Large intestine (tissue), 3 donors: ENCODE measurements at regions not wholly inside any gene's neighbourhood (a gene's known extent, or its start where the extent isn't known, plus 50 kb on each side); places are given as distances from the start of the nearest gene placed in this dataset.

Experiments
- DNase-seq, 2 donors: peaks; one replicate each; pipeline versions ENCODE4 v3.0.0 to v3.0.0-alpha.2; 2013
- H3K27ac ChIP-seq: one replicate; pipeline ENCODE4 v1.5.1; 2013; ENCODE audit warnings: low read length
- H3K27me3 ChIP-seq: 2 replicates; pipeline ENCODE4 v1.6.1; 2013; ENCODE audit warnings: low read length; ENCODE audit not compliant: control insufficient read depth, insufficient read depth
- H3K36me3 ChIP-seq: 2 replicates; pipeline ENCODE4 v1.6.1; 2013; ENCODE audit warnings: low read length; ENCODE audit not compliant: control insufficient read depth, insufficient read depth
- H3K4me1 ChIP-seq: one replicate; pipeline ENCODE4 v1.6.1; 2013; ENCODE audit warnings: low read length; ENCODE audit not compliant: control insufficient read depth, insufficient read depth
- H3K4me3 ChIP-seq: one replicate; pipeline ENCODE4 v1.5.1; 2013; ENCODE audit warnings: low read length
- H3K9me3 ChIP-seq: one replicate; pipeline ENCODE4 v1.6.1; 2013; ENCODE audit warnings: mild to moderate bottlenecking, low read depth, low read length, moderate library complexity; ENCODE audit not compliant: control insufficient read depth
- WGBS: methylation state at CpG from one replicate; pipeline ENCODE4 v1.1.5; 2013; ENCODE audit warnings: low lambda C conversion rate; ENCODE audit not compliant: insufficient coverage; 5-methylcytosine and 5-hydroxymethylcytosine counted together

DNA sequence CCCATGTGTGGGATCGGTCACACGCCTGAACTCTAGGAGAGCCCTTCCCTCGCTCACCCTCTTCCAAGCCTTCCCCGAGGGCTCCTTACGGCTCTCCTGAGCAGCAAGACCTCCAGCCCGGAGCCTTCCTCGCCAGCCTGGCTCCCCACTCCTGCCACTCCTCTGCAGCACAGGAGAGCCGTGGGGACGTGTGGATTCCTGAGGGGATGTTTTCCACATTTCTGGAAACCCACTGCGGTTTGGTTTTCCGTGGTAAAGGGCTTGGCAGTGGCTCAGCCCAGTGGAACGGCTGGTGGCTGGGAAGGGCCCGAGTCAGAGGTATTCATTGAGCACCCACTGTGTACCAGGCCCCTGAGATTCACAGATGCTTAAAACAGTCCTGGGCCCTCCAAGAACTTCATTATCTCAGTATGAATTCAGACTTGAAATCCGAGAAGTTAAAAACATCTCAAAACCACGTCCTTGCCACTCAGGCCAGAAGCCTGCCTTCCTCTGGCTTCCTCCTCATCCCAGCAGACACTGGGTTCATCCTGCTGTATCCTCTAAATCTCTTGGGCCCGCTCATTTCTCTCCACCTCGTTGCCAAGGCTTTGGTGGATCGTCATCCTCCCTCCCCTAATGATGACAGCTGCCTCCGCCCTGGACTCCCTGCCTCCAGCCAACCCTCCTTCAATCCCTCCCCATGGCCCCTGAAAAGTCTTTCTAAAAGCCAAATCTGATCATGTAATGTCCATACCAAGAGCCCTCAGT, 109.6 kb downstream of the FGF18 start:
- H3K27me3 ChIP-seq = peaks cover 5% of the 10 kb centered on the region
- 70% methylated on average over 2 of the region's 19 CpGs for WGBS
- no peaks in the 10 kb centered on the region for H3K9me3 ChIP-seq
- DNase-seq = no peak
- no peaks in the 10 kb centered on the region for H3K36me3 ChIP-seq
- H3K4me1 ChIP-seq = no peaks in the 10 kb centered on the region
- no peak overlapping the region for H3K4me3 ChIP-seq
- H3K27ac ChIP-seq = no peak overlapping the region

DNA sequence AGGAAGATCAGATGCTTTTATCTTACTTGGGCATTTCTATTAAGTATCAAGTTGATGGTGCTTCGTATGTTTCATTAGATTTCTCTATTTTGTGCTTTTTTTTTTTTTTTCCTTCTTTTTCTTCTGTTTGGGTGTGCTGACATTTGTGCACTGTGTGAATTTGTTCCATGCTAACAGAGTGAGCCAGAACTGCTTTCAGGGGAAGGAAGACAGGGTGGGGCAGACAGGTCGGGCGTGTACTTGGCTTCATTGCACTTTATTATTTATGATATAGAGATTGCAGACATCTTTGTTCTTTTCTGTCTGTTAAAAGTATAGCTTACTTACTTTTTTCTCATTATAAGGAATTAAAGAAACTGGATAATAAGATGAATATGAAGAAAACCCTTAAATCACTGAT, 112.2 kb downstream of the FGF18 start:
- Histone ChIP-seq H3K36me3 (no peaks in the 10 kb centered on the region), H3K9me3 (no peaks in the 10 kb centered on the region), H3K4me1 (no peaks in the 10 kb centered on the region), H3K27ac (no peak overlapping the region), H3K27me3 (peaks cover 11% of the 10 kb centered on the region), H3K4me3 (no peak overlapping the region)
- DNase-seq = no peak
- WGBS = 86% methylated on average over 1 of the region's 3 CpGs

DNA sequence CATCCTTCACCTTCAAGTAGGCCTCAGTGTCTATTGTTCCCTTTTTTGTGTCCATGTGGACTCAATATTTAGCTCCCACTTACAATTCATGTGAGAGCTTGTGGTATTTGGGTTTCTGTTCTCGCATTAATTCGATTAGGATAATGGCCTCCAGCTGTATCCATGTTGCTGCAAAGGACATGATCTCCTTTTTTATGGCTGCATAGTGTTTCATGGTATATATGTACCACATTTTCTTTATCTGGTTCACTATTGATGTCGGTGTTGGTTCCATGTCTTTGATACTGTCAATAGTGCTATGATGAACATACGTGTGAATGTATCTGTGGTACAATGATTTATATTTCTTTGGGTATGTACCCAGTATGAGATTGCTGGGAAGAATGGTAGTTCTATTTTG, 113.7 kb downstream of the FGF18 start:
- Histone ChIP-seq H3K27ac (no peak overlapping the region), H3K9me3 (no peaks in the 10 kb centered on the region), H3K4me3 (no peak overlapping the region), H3K27me3 (peaks cover 11% of the 10 kb centered on the region), H3K36me3 (no peaks in the 10 kb centered on the region), H3K4me1 (no peaks in the 10 kb centered on the region)
- no peak for DNase-seq
- WGBS = no CpG with 5 or more reads among the region's 4 CpGs

DNA sequence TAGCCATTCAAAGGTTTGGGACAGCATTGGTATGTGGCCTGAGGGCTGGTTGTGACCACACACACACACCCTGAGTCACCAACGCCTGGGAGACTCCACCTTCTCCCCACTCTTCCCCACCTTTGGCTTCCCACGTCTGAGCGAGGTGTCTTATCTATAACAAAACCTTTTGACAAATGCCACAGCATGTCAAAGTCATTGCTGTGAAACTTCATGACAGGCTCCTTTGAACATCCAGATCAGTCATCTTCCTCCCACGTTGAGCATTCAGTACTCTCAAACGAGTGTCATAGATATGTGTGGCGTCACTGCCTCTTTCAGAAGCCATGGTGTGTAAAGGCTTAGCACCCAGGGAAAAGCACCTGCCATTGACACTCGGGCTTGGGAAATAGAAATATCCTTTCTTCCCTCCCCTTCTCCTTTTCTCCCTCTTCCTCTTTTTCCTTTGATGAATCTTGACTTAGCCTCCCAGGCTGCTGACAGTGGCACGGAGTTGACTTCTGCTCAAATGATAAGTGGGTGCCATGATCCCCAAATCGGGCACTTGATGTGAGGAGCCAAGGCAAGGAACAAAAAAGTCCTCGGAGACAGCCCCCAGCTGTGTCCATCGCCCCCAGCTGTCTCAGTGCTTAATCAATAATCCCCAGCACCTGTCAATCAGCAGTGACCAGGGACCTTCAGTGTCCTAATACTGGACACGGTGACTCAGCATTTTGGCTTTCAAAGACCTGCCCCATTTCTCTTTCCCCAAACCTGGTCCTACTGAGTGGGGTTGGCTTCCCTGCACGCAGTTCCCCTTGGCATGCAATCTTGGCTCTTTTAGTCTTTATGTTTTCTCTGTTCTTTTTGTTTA, 114.8 kb downstream of the FGF18 start:
- peaks cover 11% of the 10 kb centered on the region for H3K27me3 ChIP-seq
- H3K4me1 ChIP-seq = no peaks in the 10 kb centered on the region
- 100% methylated on average over 1 of the region's 13 CpGs for WGBS
- H3K4me3 ChIP-seq = no peak overlapping the region
- H3K36me3 ChIP-seq = no peaks in the 10 kb centered on the region
- H3K27ac ChIP-seq = no peak overlapping the region
- DNase-seq = no peak
- no peaks in the 10 kb centered on the region for H3K9me3 ChIP-seq

DNA sequence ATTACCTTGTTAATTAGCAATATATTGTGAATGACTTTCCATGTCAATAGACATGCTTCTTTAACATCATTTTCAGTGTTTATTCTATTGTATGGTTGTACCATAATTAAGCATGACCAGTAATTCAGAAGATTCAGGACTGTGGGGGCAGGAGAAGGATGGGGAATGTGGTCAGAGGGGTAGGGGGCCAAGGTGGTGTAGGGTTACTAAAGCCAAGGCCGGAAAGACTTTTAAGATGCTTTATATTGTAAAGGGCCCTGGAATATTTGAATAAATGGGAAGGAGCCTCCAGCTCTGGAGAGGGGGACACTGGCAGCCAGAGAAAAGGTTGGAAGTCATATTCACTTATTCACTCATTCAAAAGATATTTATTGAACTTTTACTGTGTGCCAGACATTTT, 115.7 kb downstream of the FGF18 start:
- 83% methylated on average over 1 of the region's 1 CpG for WGBS
- Histone ChIP-seq H3K36me3 (no peaks in the 10 kb centered on the region), H3K27ac (no peak overlapping the region), H3K27me3 (peaks cover 11% of the 10 kb centered on the region), H3K4me3 (no peak overlapping the region), H3K9me3 (no peaks in the 10 kb centered on the region), H3K4me1 (no peaks in the 10 kb centered on the region)
- no peak for DNase-seq

- H3K9me3 ChIP-seq = no peaks in the 10 kb centered on the region
- no peak overlapping the region for H3K27ac ChIP-seq
- no peak for DNase-seq
- H3K4me1 ChIP-seq = no peaks in the 10 kb centered on the region
- H3K4me3 ChIP-seq = no peak overlapping the region
- peaks cover 11% of the 10 kb centered on the region for H3K27me3 ChIP-seq
- WGBS = no CpG with 5 or more reads among the region's 9 CpGs
- no peaks in the 10 kb centered on the region for H3K36me3 ChIP-seq
Measured at GRCh38 chr5:171537070-171537849, 117.8 kb downstream of the FGF18 start.

DNA sequence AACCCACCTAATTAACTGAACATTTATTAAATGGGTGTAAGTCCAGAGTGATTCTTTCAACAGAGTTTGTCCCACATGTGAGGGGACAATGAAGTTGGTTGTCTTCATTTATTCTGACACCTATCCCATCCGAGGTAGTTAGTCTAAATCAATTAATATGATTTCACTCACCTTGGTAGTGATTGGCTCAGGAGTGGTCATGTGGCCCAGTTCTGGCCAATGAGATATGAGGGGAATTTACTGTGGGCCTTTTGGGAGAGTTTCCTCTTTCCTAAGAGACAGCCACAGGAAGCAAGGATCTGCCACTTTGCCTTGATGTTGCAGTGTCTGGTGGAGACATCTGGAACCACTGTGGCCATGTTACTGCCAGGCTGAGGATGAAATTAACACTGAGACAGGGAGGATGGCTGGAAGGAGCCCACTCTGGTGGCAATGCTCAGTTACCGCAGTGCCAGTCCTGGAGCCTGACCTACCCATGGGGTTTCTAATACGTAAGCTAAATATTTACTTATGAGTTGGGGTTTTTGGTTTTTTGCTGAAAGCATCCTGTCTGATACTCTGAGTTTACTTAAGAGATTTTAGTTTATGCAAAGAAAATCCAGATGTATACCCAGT, 118.6 kb downstream of the FGF18 start:
- H3K4me1 ChIP-seq = no peaks in the 10 kb centered on the region
- peaks cover 15% of the 10 kb centered on the region for H3K27me3 ChIP-seq
- no peak overlapping the region for H3K4me3 ChIP-seq
- H3K27ac ChIP-seq = no peak overlapping the region
- WGBS = no CpG with 5 or more reads among the region's 3 CpGs
- no peaks in the 10 kb centered on the region for H3K36me3 ChIP-seq
- no peak for DNase-seq
- no peaks in the 10 kb centered on the region for H3K9me3 ChIP-seq

DNA sequence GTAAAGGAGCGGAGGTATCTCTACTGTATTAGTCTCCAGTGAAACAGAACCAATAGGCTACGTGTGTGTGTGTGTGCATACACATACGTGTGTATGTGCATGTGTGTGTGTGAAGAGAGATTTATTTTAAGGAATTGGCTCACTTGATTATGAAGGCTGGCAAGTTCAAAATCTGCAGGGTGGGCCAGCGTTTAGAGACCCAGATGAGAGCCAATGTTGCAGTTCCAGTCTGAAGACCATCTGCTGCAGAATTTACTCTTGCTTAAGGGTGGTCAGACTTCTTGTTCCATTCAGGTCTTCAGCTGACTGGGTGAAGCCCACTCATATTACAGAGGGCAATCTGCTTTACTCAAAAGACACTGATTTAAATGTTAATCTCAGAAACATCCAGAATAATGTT, 119.2 kb downstream of the FGF18 start:
- Histone ChIP-seq H3K4me3 (no peak overlapping the region), H3K9me3 (no peaks in the 10 kb centered on the region), H3K27ac (no peak overlapping the region), H3K27me3 (peaks cover 15% of the 10 kb centered on the region), H3K36me3 (no peaks in the 10 kb centered on the region), H3K4me1 (no peaks in the 10 kb centered on the region)
- no peak for DNase-seq
- WGBS = 100% methylated on average over 1 of the region's 4 CpGs

GRCh38 chr5:171540865-171541264, 121.4 kb downstream of the FGF18 start:
- WGBS = 92% methylated on average over 4 of the region's 5 CpGs
- Histone ChIP-seq H3K4me3 (no peak overlapping the region), H3K27ac (no peak overlapping the region), H3K36me3 (no peaks in the 10 kb centered on the region), H3K9me3 (no peaks in the 10 kb centered on the region), H3K27me3 (peaks cover 8% of the 10 kb centered on the region), H3K4me1 (no peaks in the 10 kb centered on the region)
- DNase-seq = no peak

DNA sequence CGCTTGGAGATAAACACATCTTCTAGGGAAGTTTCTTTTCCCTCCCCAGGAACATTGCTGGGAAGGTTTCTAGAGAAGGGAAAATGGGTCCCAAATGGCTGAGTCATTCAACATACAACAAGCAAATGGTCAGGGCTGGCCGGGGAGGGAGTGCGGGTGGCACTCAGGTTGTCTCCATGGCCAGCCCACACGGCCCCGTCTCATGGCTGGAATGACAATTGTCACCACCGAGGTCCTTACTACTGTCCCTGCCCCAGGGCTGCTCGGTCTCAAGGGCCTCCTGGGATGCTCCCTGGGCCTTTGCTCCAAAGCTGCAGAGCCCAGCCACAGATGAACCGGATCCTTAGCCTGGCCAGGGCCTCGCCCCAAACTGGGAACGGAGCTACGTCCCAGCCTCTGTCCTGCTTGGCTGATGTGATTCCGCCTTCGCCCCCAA, 121.9 kb downstream of the FGF18 start:
- Histone ChIP-seq H3K36me3 (no peaks in the 10 kb centered on the region), H3K27ac (no peak overlapping the region), H3K4me3 (no peak overlapping the region), H3K4me1 (no peaks in the 10 kb centered on the region), H3K27me3 (peaks cover 8% of the 10 kb centered on the region), H3K9me3 (no peaks in the 10 kb centered on the region)
- no peak for DNase-seq
- WGBS = no CpG with 5 or more reads among the region's 13 CpGs
